Omental fat pad (tissue), 3 donors: ENCODE measurements at regions not wholly inside any gene's neighbourhood (a gene's known extent, or its start where the extent isn't known, plus 50 kb on each side); places are given as distances from the start of the nearest gene placed in this dataset.

Experiments used
- ATAC-seq: fragments of 150-250 bp; one replicate; pipeline ENCODE4 v1.9.1; 2016; ENCODE audit warnings: mild to moderate bottlenecking, moderate library complexity; ENCODE audit not compliant: low FRiP score
- DNase-seq: peaks from one replicate; pipeline ENCODE4 v3.0.0-alpha.2; 2019; ENCODE audit warnings: low spot score
- CTCF ChIP-seq, 3 donors: fragments of 450-650 bp; IDR thresholded peaks; one replicate each; pipeline ENCODE4 v1.5.1; 2016 to 2017; ENCODE audit warnings: antibody characterized with exemption in 3 of 3, mild to moderate bottlenecking in 3 of 3, moderate library complexity in 2 of 3

- DNase-seq (no peak), ATAC-seq (no peak)
- no peak for TF ChIP-seq CTCF (IDR thresholded peaks at IDR 0.05)
Measured at GRCh38 chr20:7091655-7092054, 324.2 kb downstream of the BMP2 start.

GRCh38 chr20:7094438-7094997 is 327.0 kb downstream of the BMP2 start:
- ATAC-seq: no peak
- no peak for DNase-seq
- no peak for TF ChIP-seq CTCF (IDR thresholded peaks at IDR 0.05)

- DNase-seq: no peak
- ATAC-seq: no peak
Measured at GRCh38 chr20:7106910-7107309, 339.4 kb downstream of the BMP2 start.

GRCh38 chr20:7108929-7109328 is 341.4 kb downstream of the BMP2 start:
- no peak for ATAC-seq
- TF ChIP-seq CTCF (IDR thresholded peaks at IDR 0.05): no peak
- DNase-seq: no peak

More at GRCh38 chr20:7106910-7107309, 339.4 kb downstream of the BMP2 start:
- no peak for TF ChIP-seq CTCF (IDR thresholded peaks at IDR 0.05)

GRCh38 chr20:7113577-7114466 is 346.3 kb downstream of the BMP2 start:
- DNase-seq: no peak
- no peak for TF ChIP-seq CTCF (IDR thresholded peaks at IDR 0.05)

GRCh38 chr20:7123457-7123856 is 356.0 kb downstream of the BMP2 start:
- ATAC-seq (no peak), DNase-seq (no peak)
- TF ChIP-seq CTCF (IDR thresholded peaks at IDR 0.05): no peak

More at GRCh38 chr20:7113577-7114466, 346.3 kb downstream of the BMP2 start:
- no peak for ATAC-seq

GRCh38 chr20:7124120-7124519 is 356.6 kb downstream of the BMP2 start:
- no peak for TF ChIP-seq CTCF (IDR thresholded peaks at IDR 0.05)
- DNase-seq (no peak), ATAC-seq (no peak)
